ENCODE measurements at regions not wholly inside any gene's neighbourhood (a gene's known extent, or its start where the extent isn't known, plus 50 kb on each side); places are given as distances from the start of the nearest gene placed in this dataset.
"Not testable (repeated sequence)": the region's sequence is repeated elsewhere in the genome, so short reads cannot be mapped to it uniquely, and the experiment has no call there.

- Histone ChIP-seq H3K27ac (no peak overlapping the region), H3K36me3 (no peaks in the 10 kb centered on the region), H3K27me3 (no peaks in the 10 kb centered on the region), H3K4me3 (no peak overlapping the region), H3K4me1 (no peaks in the 10 kb centered on the region), H3K9me3 (no peaks in the 10 kb centered on the region)
- TF ChIP-seq POLR2A (IDR thresholded peaks at IDR 0.05) (no peak), CTCF (IDR thresholded peaks at IDR 0.05) (no peak), EP300 (IDR thresholded peaks at IDR 0.05) (no peak), POLR2AphosphoS5 (IDR thresholded peaks at IDR 0.05) (no peak)
- 86% methylated on average over 9 of the region's 9 CpGs for WGBS
- no peak for DNase-seq (ENCODE audit: low spot score in 2 of 2)
These were observed 1834.0 kb upstream of the PCDH20 start for GRCh38 chr13:63249411-63250187.

GRCh38 chr13:63236667-63237396, 1821.2 kb upstream of the PCDH20 start:
- H3K27me3 ChIP-seq; DNase-seq (ENCODE audit: low spot score in 2 of 2); H3K36me3 ChIP-seq; H3K9me3 ChIP-seq; H3K4me3 ChIP-seq; H3K4me1 ChIP-seq; H3K27ac ChIP-seq: not testable (repeated sequence)
- WGBS: 95% methylated on average over 15 of the region's 15 CpGs

GRCh38 chr13:63218596-63218995, 1802.9 kb upstream of the PCDH20 start:
- not testable (repeated sequence) for H3K27ac ChIP-seq; H3K27me3 ChIP-seq; H3K4me1 ChIP-seq; H3K4me3 ChIP-seq; DNase-seq (ENCODE audit: low spot score in 2 of 2); H3K36me3 ChIP-seq; H3K9me3 ChIP-seq
- 94% methylated on average over 3 of the region's 3 CpGs for WGBS

- Histone ChIP-seq H3K9me3 (no peaks in the 10 kb centered on the region), H3K36me3 (no peaks in the 10 kb centered on the region), H3K27me3 (no peaks in the 10 kb centered on the region), H3K4me3 (no peak overlapping the region), H3K27ac (no peak overlapping the region), H3K4me1 (no peaks in the 10 kb centered on the region)
- WGBS: 86% methylated on average over 6 of the region's 6 CpGs
- no peak for DNase-seq (ENCODE audit: low spot score in 2 of 2)
- TF ChIP-seq EP300 (IDR thresholded peaks at IDR 0.05) (no peak), CTCF (IDR thresholded peaks at IDR 0.05) (no peak), POLR2AphosphoS5 (IDR thresholded peaks at IDR 0.05) (no peak), POLR2A (IDR thresholded peaks at IDR 0.05) (no peak)
These were observed 1793.8 kb upstream of the PCDH20 start for GRCh38 chr13:63209330-63210017.

DNA sequence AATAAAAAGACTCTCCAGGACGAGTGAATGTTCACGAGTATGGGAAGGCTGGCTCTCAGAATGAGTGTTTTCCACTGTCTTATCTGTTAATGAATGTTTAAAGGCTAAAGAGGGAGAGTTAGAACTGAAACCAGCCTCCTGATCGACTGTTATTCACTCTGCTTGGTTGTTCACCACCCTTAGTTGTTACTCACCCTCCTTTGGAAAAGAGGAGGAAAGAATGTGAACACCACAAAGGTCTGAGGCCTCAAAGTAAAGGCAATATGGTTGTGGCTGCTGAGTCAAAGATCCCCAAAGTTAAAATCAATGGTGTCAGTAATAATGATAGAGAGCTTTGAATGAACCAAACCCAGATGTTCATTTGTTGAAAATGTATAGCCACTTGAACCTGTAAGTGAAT, 1793.2 kb upstream of the PCDH20 start:
- H3K36me3 ChIP-seq: no peaks in the 10 kb centered on the region
- no peaks in the 10 kb centered on the region for H3K27me3 ChIP-seq
- no peak for TF ChIP-seq POLR2AphosphoS5 (IDR thresholded peaks at IDR 0.05)
- TF ChIP-seq POLR2A (IDR thresholded peaks at IDR 0.05): no peak
- no peak for TF ChIP-seq CTCF (IDR thresholded peaks at IDR 0.05)
- no peak for TF ChIP-seq EP300 (IDR thresholded peaks at IDR 0.05)
- no peaks in the 10 kb centered on the region for H3K4me1 ChIP-seq
- H3K9me3 ChIP-seq: no peaks in the 10 kb centered on the region
- DNase-seq (ENCODE audit: low spot score in 2 of 2): no peak
- H3K4me3 ChIP-seq: no peak overlapping the region
- 72% methylated on average over 3 of the region's 3 CpGs for WGBS
- no peak overlapping the region for H3K27ac ChIP-seq

- Histone ChIP-seq H3K4me1 (no peaks in the 10 kb centered on the region), H3K27me3 (no peaks in the 10 kb centered on the region), H3K36me3 (no peaks in the 10 kb centered on the region), H3K9me3 (no peaks in the 10 kb centered on the region), H3K27ac (no peak overlapping the region), H3K4me3 (no peak overlapping the region)
- 52% methylated on average over 1 of the region's 1 CpG for WGBS
- no peak for DNase-seq (ENCODE audit: low spot score in 2 of 2)
- TF ChIP-seq POLR2A (IDR thresholded peaks at IDR 0.05): no peak
- no peak for TF ChIP-seq POLR2AphosphoS5 (IDR thresholded peaks at IDR 0.05)
- no peak for TF ChIP-seq CTCF (IDR thresholded peaks at IDR 0.05)
- TF ChIP-seq EP300 (IDR thresholded peaks at IDR 0.05): no peak
These were observed 1790.8 kb upstream of the PCDH20 start for GRCh38 chr13:63206461-63206860.

Measured in suprapubic skin (tissue), 4 donors.